ENCODE measurements at regions not wholly inside any gene's neighbourhood (a gene's known extent, or its start where the extent isn't known, plus 50 kb on each side); places are given as distances from the start of the nearest gene placed in this dataset.

DNA sequence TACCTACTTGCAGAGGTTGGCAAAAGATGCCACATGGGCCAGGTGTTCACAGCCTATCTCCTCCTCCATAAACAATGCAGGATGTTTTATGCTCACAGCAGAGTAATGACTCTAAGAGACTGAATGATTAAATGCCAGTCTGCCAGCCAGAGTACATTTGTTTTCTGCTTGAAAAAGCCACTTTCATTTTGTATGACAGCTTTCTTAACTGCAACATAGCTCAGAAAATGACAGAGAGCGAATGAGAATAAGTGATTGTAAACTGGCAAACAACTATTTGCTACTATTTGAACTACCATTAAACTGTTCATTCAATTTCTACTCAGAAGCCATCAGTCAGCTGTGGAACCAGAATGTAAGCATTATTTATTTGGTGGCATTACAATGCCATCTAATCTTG lies 50.6 kb upstream of the DCC start:
- TF ChIP-seq CTCF (IDR thresholded peaks at IDR 0.05) (no peak), POLR2A (IDR thresholded peaks at IDR 0.05) (no peak)
